Activated CD4-positive, alpha-beta T cell treated with anti-CD3 and anti-CD28 coated beads, Interleukin-2, amount 10 ng/mL, durations not matched to agents 24 days and 14 days (primary cell): ENCODE measurements at regions not wholly inside any gene's neighbourhood (a gene's known extent, or its start where the extent isn't known, plus 50 kb on each side); places are given as distances from the start of the nearest gene placed in this dataset.
"Not testable (repeated sequence)": the region's sequence is repeated elsewhere in the genome, so short reads cannot be mapped to it uniquely, and the experiment has no call there.

ENCODE experiments used
- DNase-seq: peaks from one replicate; pipeline ENCODE4 v3.0.0; 2022
- H3K27ac Mint-ChIP-seq: one replicate; pipeline ENCODE4 v1.8.0; 2022; ENCODE audit warnings: mild to moderate bottlenecking, mixed read lengths
- H3K27me3 Mint-ChIP-seq: one replicate; pipeline ENCODE4 v1.8.0; 2022; ENCODE audit warnings: mixed read lengths
- H3K36me3 Mint-ChIP-seq: one replicate; pipeline ENCODE4 v1.8.0; 2022; ENCODE audit warnings: low read depth, mild to moderate bottlenecking, mixed read lengths
- H3K4me1 Mint-ChIP-seq: one replicate; pipeline ENCODE4 v1.8.0; 2021; ENCODE audit warnings: mixed read lengths
- H3K4me3 Mint-ChIP-seq: one replicate; pipeline ENCODE4 v1.8.0; 2022; ENCODE audit warnings: mild to moderate bottlenecking, moderate library complexity, mixed read lengths
- H3K9me3 Mint-ChIP-seq: one replicate; pipeline ENCODE4 v1.8.0; 2021; ENCODE audit warnings: mixed read lengths
- intact Hi-C: fragments of 100-400 bp; cut with micrococcal nuclease; formaldehyde crosslinking; loops from one replicate; pipeline ENCODE4 v1.15.1; 2023

- H3K27ac Mint-ChIP-seq = no peak overlapping the region
- peaks cover 2% of the 10 kb centered on the region for H3K4me1 Mint-ChIP-seq
- no peaks in the 10 kb centered on the region for H3K9me3 Mint-ChIP-seq
- intact Hi-C loops = no loop called here
- H3K27me3 Mint-ChIP-seq = no peaks in the 10 kb centered on the region
- H3K36me3 Mint-ChIP-seq = no peaks in the 10 kb centered on the region
- no peak for DNase-seq
- no peak overlapping the region for H3K4me3 Mint-ChIP-seq
Observed at GRCh38 chr1:38741341-38741740, 118.2 kb downstream of the RRAGC start.

DNA sequence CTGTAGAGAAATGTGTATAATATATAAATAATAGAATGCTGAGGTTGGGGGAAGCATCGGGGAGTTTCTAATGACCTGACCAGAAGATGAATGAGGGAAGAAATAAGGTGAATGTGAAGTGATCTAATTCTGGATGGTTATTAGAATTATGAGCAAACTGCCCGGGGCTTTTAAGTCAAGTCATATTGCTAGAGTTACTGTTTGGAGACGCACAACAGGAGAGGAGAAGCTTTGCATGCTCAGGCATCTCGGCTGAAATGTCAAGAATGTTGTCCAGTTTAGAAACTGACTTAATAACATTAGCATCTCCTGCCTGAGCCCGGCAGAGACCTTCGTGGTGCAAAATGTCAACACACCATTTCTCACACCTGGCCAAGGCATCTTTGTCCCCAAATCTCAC is 119.1 kb downstream of the RRAGC start:
- H3K4me1 Mint-ChIP-seq = no peaks in the 10 kb centered on the region
- no peaks in the 10 kb centered on the region for H3K9me3 Mint-ChIP-seq
- no peaks in the 10 kb centered on the region for H3K27me3 Mint-ChIP-seq
- H3K27ac Mint-ChIP-seq = no peak overlapping the region
- no peak for DNase-seq
- H3K36me3 Mint-ChIP-seq = no peaks in the 10 kb centered on the region
- H3K4me3 Mint-ChIP-seq = no peak overlapping the region
- intact Hi-C loops = no loop called here

DNA sequence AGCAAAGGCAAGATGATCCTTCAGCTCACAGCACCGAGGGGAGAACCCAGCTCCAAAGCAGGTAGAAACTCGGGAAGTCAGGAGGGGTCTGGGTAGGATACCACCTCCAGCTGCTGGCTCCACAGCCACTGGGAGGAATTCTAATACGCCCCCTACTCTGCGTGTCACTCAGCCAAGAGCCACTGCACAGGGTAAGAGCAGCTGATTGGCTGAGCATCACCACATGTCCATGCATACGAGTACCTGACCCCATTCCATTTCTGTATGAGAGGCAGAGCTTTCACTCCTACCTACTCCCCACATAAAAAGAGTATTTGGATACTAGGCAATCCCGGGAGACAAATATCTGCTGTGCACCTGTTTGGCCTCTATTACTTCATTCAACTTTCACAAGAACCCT is 121.4 kb downstream of the RRAGC start:
- no peaks in the 10 kb centered on the region for H3K4me1 Mint-ChIP-seq
- no peaks in the 10 kb centered on the region for H3K36me3 Mint-ChIP-seq
- no peak overlapping the region for H3K4me3 Mint-ChIP-seq
- DNase-seq = no peak
- intact Hi-C loops = no loop called here
- H3K27me3 Mint-ChIP-seq = peaks cover 2% of the 10 kb centered on the region
- H3K9me3 Mint-ChIP-seq = no peaks in the 10 kb centered on the region
- H3K27ac Mint-ChIP-seq = no peak overlapping the region

- intact Hi-C loops = no loop called here
- Mint-ChIP-seq H3K4me3 (no peak overlapping the region), H3K36me3 (no peaks in the 10 kb centered on the region), H3K27ac (no peak overlapping the region), H3K9me3 (no peaks in the 10 kb centered on the region), H3K27me3 (peaks cover 16% of the 10 kb centered on the region), H3K4me1 (no peaks in the 10 kb centered on the region)
- no peak for DNase-seq
Observed at GRCh38 chr1:38736399-38736798, 123.2 kb downstream of the RRAGC start.

DNA sequence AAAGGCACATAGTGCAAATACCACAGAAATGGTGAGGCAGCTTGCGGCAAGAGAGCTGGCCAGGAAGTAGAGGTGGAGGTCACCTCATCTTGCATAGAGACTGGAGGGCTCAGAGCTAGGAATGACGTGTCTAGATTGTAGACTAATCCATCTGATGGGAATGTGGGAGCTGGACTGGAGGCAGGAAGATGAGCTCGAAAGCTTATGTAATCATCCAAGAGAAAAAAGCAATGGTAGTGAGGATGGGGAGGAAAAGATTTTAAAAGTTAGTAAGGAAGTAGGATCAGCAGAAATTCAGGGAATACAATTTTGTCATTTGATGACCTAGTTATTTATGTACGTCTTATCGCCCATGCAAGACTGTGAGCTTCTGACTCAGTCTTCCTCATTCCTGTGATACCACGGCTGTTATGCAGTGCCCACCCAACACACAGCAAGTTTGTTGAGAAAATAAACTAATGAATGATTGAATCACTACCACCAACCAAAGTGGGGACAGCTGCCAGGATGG is 123.9 kb downstream of the RRAGC start:
- intact Hi-C loops = no loop called here
- no peaks in the 10 kb centered on the region for H3K9me3 Mint-ChIP-seq
- H3K27me3 Mint-ChIP-seq = peaks cover 21% of the 10 kb centered on the region
- DNase-seq = no peak
- no peaks in the 10 kb centered on the region for H3K36me3 Mint-ChIP-seq
- H3K27ac Mint-ChIP-seq = no peak overlapping the region
- no peaks in the 10 kb centered on the region for H3K4me1 Mint-ChIP-seq
- H3K4me3 Mint-ChIP-seq = no peak overlapping the region

DNA sequence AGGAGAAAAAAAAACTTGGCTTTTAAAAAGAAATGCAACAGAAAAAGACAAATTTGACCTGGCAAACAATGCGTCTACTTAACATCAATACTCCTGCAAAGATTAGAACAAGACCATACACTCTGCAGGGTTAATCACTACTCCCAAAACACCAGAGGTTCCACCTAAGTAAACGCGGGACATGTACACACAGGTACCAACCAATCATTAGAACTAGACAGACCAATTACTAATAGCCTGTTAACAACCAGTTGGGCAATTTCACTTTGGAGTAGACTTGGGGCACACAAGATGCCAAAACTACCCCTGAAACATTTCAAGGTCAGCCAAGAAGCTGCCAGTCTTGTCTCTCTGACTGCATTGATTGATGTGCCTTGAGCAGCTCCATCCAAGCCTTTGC is 125.8 kb downstream of the RRAGC start:
- H3K36me3 Mint-ChIP-seq = no peaks in the 10 kb centered on the region
- no peak for DNase-seq
- intact Hi-C loops = no loop called here
- peaks cover 31% of the 10 kb centered on the region for H3K27me3 Mint-ChIP-seq
- no peaks in the 10 kb centered on the region for H3K9me3 Mint-ChIP-seq
- H3K4me1 Mint-ChIP-seq = no peaks in the 10 kb centered on the region
- H3K27ac Mint-ChIP-seq = no peak overlapping the region
- no peak overlapping the region for H3K4me3 Mint-ChIP-seq

GRCh38 chr1:38730511-38731397 is 128.8 kb downstream of the RRAGC start:
- no peak for DNase-seq
- Mint-ChIP-seq H3K4me3 (no peak overlapping the region), H3K27me3 (peaks cover 59% of the 10 kb centered on the region), H3K4me1 (no peaks in the 10 kb centered on the region), H3K36me3 (no peaks in the 10 kb centered on the region), H3K9me3 (no peaks in the 10 kb centered on the region), H3K27ac (no peak overlapping the region)
- intact Hi-C loops = no loop called here

DNA sequence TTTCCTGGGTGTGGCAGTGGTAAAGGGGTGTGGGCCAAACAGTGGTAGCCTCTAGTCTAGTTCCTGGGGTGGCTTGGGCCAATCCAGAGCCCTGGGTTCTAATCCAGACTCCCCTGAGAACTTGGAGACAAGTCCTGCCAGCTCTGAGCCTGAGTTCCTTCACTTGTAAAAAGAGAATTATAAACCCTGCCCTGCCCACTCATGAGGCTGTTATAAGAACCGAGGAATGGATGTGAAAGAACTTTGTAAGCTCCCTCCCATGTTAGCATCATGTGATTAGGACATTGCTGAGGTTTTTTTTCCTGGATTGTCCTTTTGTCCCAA is 131.0 kb downstream of the RRAGC start:
- Mint-ChIP-seq H3K4me3 (no peak overlapping the region), H3K4me1 (no peaks in the 10 kb centered on the region), H3K27ac (no peak overlapping the region), H3K27me3 (peaks cover 74% of the 10 kb centered on the region), H3K9me3 (no peaks in the 10 kb centered on the region), H3K36me3 (no peaks in the 10 kb centered on the region)
- intact Hi-C loops = no loop called here
- DNase-seq = no peak

GRCh38 chr1:38727684-38728584 is 131.6 kb downstream of the RRAGC start:
- H3K36me3 Mint-ChIP-seq = no peaks in the 10 kb centered on the region
- intact Hi-C loops = no loop called here
- no peak for DNase-seq

DNA sequence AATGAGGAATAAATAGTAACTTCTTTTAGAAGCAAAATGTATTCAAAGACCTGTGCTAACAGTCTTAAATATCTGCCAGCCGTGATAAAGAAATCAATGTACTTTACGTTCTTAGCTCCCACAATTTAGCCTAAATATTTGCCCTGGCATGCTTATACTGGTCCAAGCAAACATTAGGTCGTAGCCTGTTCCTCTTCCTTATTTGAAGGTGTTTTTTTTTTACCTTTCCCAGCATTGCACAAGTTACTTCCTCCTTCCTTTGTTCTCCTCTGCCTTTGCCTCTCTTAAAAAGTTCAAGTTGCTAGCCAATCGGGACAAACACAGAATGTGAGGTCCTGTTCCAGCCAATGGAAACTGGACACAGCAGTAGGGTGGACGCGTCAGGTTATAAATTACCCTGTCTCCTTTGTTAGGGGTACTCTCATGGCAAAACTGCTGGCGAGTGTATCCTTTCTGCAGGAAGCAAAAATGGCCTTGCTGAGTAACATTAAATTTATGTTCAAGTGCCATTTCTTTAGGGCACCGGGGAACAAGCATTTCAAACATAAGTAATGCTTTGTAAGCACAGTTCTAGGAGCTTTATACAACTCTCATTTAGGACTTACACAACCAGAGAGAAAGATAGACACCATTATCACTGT is 134.1 kb downstream of the RRAGC start:
- H3K4me1 Mint-ChIP-seq, H3K27ac Mint-ChIP-seq, DNase-seq, H3K36me3 Mint-ChIP-seq, intact Hi-C loops, H3K4me3 Mint-ChIP-seq, H3K9me3 Mint-ChIP-seq: not testable (repeated sequence)
- peaks cover 57% of the 10 kb centered on the region for H3K27me3 Mint-ChIP-seq

More at GRCh38 chr1:38727684-38728584, 131.6 kb downstream of the RRAGC start:
- H3K4me1 Mint-ChIP-seq = no peaks in the 10 kb centered on the region
- H3K4me3 Mint-ChIP-seq = no peak overlapping the region
- H3K27ac Mint-ChIP-seq = no peak overlapping the region
- peaks cover 74% of the 10 kb centered on the region for H3K27me3 Mint-ChIP-seq
- no peaks in the 10 kb centered on the region for H3K9me3 Mint-ChIP-seq

- Mint-ChIP-seq H3K9me3 (no peaks in the 10 kb centered on the region), H3K4me1 (no peaks in the 10 kb centered on the region)
- intact Hi-C loops = no loop called here
Observed at GRCh38 chr1:38724160-38725131, 135.1 kb downstream of the RRAGC start.

GRCh38 chr1:38721816-38722215 is 137.8 kb downstream of the RRAGC start:
- H3K4me1 Mint-ChIP-seq = no peaks in the 10 kb centered on the region
- H3K4me3 Mint-ChIP-seq = no peak overlapping the region
- intact Hi-C loops = no loop called here
- H3K36me3 Mint-ChIP-seq = no peaks in the 10 kb centered on the region
- no peak for DNase-seq
- H3K27me3 Mint-ChIP-seq = peaks cover 30% of the 10 kb centered on the region
- no peak overlapping the region for H3K27ac Mint-ChIP-seq
- no peaks in the 10 kb centered on the region for H3K9me3 Mint-ChIP-seq

More at GRCh38 chr1:38724160-38725131, 135.1 kb downstream of the RRAGC start:
- Mint-ChIP-seq H3K36me3 (no peaks in the 10 kb centered on the region), H3K27ac (no peak overlapping the region), H3K27me3 (peaks cover 52% of the 10 kb centered on the region), H3K4me3 (no peak overlapping the region)
- DNase-seq = no peak

GRCh38 chr1:38719880-38720279 is 139.7 kb downstream of the RRAGC start:
- Mint-ChIP-seq H3K27ac (no peak overlapping the region), H3K27me3 (peaks cover 15% of the 10 kb centered on the region), H3K4me3 (no peak overlapping the region), H3K36me3 (no peaks in the 10 kb centered on the region), H3K9me3 (no peaks in the 10 kb centered on the region), H3K4me1 (no peaks in the 10 kb centered on the region)
- intact Hi-C loops = no loop called here
- DNase-seq = no peak
